Testis (tissue), 2 donors: ENCODE measurements at regions not wholly inside any gene's neighbourhood (a gene's known extent, or its start where the extent isn't known, plus 50 kb on each side); places are given as distances from the start of the nearest gene placed in this dataset.

Experiments
- CTCF ChIP-seq, 3 experiments: fragments of 450-650 bp in 2 of 3; fragments of 200-600 bp in 1 of 3; sonication (generic) in 1 of 3; IDR thresholded peaks; one replicate each; pipeline ENCODE4 v1.5.1; 2016 to 2019; ENCODE audit warnings: antibody characterized with exemption in 3 of 3, mild to moderate bottlenecking in 2 of 3, moderate library complexity in 1 of 3
- POLR2A ChIP-seq: fragments of 450-650 bp; IDR thresholded peaks from one replicate; pipeline ENCODE4 v1.6.1; 2017; ENCODE audit warnings: antibody characterized with exemption, mild to moderate bottlenecking, moderate library complexity

GRCh38 chr6:154945271-154945890, 49.7 kb upstream of the TIAM2 start:
- TF ChIP-seq CTCF (IDR thresholded peaks at IDR 0.05), result no peak
- no peak for TF ChIP-seq POLR2A
